H9 (cell line): ENCODE measurements at regions not wholly inside any gene's neighbourhood (a gene's known extent, or its start where the extent isn't known, plus 50 kb on each side); places are given as distances from the start of the nearest gene placed in this dataset.

Source experiments
- DNase-seq: peaks from one replicate; pipeline ENCODE4 v3.0.0-alpha.2; 2017
- H2AFZ ChIP-seq: one replicate; pipeline ENCODE4 v1.6.1; 2013; ENCODE audit warnings: mild to moderate bottlenecking, low read length, control low read depth, moderate library complexity
- H2AK5ac ChIP-seq: 2 replicates; pipeline ENCODE4 v1.6.1; 2013; ENCODE audit warnings: low read length, control low read depth, mixed read lengths; ENCODE audit not compliant: insufficient read length
- H2BK120ac ChIP-seq: one replicate; pipeline ENCODE4 v1.6.1; 2013; ENCODE audit warnings: low read depth, mild to moderate bottlenecking, low read length, control low read depth, inconsistent platforms; ENCODE audit not compliant: poor library complexity, severe bottlenecking
- H2BK12ac ChIP-seq: 2 replicates; pipeline ENCODE4 v1.6.1; 2013; ENCODE audit warnings: low read length, control low read depth, mixed read lengths, low read depth; ENCODE audit not compliant: insufficient read length
- H2BK15ac ChIP-seq: 2 replicates; pipeline ENCODE4 v1.6.1; 2013; ENCODE audit warnings: low read depth, low read length, control low read depth
- H2BK20ac ChIP-seq: one replicate; pipeline ENCODE4 v1.6.1; 2013; ENCODE audit warnings: low read depth, mild to moderate bottlenecking, low read length, control low read depth, inconsistent platforms; ENCODE audit not compliant: poor library complexity, severe bottlenecking
- H2BK5ac ChIP-seq: 2 replicates; pipeline ENCODE4 v1.6.1; 2013; ENCODE audit warnings: low read length, control low read depth, mixed read lengths; ENCODE audit not compliant: insufficient read length
- H3K14ac ChIP-seq: 2 replicates; pipeline ENCODE4 v1.6.1; 2013; ENCODE audit warnings: low read length, control low read depth; ENCODE audit not compliant: insufficient read depth
- H3K18ac ChIP-seq: 2 replicates; pipeline ENCODE4 v1.6.1; 2013; ENCODE audit warnings: low read depth, mild to moderate bottlenecking, mixed read lengths, low read length, control low read depth; ENCODE audit not compliant: insufficient read length
- H3K23ac ChIP-seq: 2 replicates; pipeline ENCODE4 v1.6.1; 2013; ENCODE audit warnings: low read length, control low read depth, mixed read lengths, low read depth; ENCODE audit not compliant: insufficient read length
- H3K23me2 ChIP-seq: 2 replicates; pipeline ENCODE4 v1.6.1; 2013; ENCODE audit warnings: low read depth, mild to moderate bottlenecking, mixed read lengths, low read length, control low read depth; ENCODE audit not compliant: insufficient read length, poor library complexity, severe bottlenecking
- H3K27ac ChIP-seq: 2 replicates; pipeline ENCODE4 v1.5.1; 2013; ENCODE audit warnings: low read length, control low read depth, mixed read lengths, low read depth; ENCODE audit not compliant: insufficient read length
- H3K27me3 ChIP-seq: 2 replicates; pipeline ENCODE4 v1.6.1; 2013; ENCODE audit warnings: low read length, control low read depth, inconsistent platforms; ENCODE audit not compliant: insufficient read depth
- H3K4ac ChIP-seq: 2 replicates; pipeline ENCODE4 v1.6.1; 2013; ENCODE audit warnings: low read depth, mild to moderate bottlenecking, control low read depth, inconsistent platforms, low read length, moderate library complexity
- H3K4me1 ChIP-seq: 2 replicates; pipeline ENCODE4 v1.6.1; 2013; ENCODE audit warnings: low read length, control low read depth, inconsistent platforms; ENCODE audit not compliant: insufficient read depth
- H3K4me2 ChIP-seq: 2 replicates; pipeline ENCODE4 v1.6.1; 2013; ENCODE audit warnings: low read length, control low read depth, mixed read lengths; ENCODE audit not compliant: insufficient read length, insufficient read depth
- H3K56ac ChIP-seq: 2 replicates; pipeline ENCODE4 v1.6.1; 2013; ENCODE audit warnings: low read depth, mild to moderate bottlenecking, mixed read lengths, low read length, control low read depth; ENCODE audit not compliant: insufficient read length
- H3K79me1 ChIP-seq: 2 replicates; pipeline ENCODE4 v1.6.1; 2013; ENCODE audit warnings: low read depth, mild to moderate bottlenecking, moderate library complexity, low read length, control low read depth, inconsistent platforms; ENCODE audit not compliant: insufficient read depth, poor library complexity, severe bottlenecking
- H3K79me2 ChIP-seq: 2 replicates; pipeline ENCODE4 v1.6.1; 2013; ENCODE audit warnings: low read length, control low read depth, inconsistent platforms; ENCODE audit not compliant: insufficient read depth
- H3K9ac ChIP-seq: 2 replicates; pipeline ENCODE4 v1.6.1; 2013; ENCODE audit warnings: low read length, control low read depth, mixed read lengths; ENCODE audit not compliant: insufficient read length; ENCODE audit errors: extremely low read depth
- H3K9me3 ChIP-seq: one replicate; pipeline ENCODE4 v1.6.1; 2013; ENCODE audit warnings: low read depth, low read length, inconsistent platforms; ENCODE audit not compliant: control insufficient read depth
- H3T11ph ChIP-seq: one replicate; pipeline ENCODE4 v1.6.1; 2013; ENCODE audit warnings: mild to moderate bottlenecking, low read length, control low read depth, inconsistent platforms
- H4K20me1 ChIP-seq: one replicate; pipeline ENCODE4 v1.6.1; 2013; ENCODE audit not compliant: control insufficient read depth, insufficient read length, insufficient read depth
- H4K5ac ChIP-seq: 2 replicates; pipeline ENCODE4 v1.6.1; 2013; ENCODE audit warnings: low read depth, mild to moderate bottlenecking, mixed read lengths, low read length, control low read depth; ENCODE audit not compliant: insufficient read length
- H4K8ac ChIP-seq: replicated peaks from 2 replicates; pipeline ENCODE4 v1.6.1; 2013; ENCODE audit warnings: low read length, control low read depth, mixed read lengths, low read depth; ENCODE audit not compliant: insufficient read length
- H4K91ac ChIP-seq: 2 replicates; pipeline ENCODE4 v1.6.1; 2013; ENCODE audit warnings: low read depth, mild to moderate bottlenecking, moderate library complexity, mixed read lengths, low read length, control low read depth; ENCODE audit not compliant: insufficient read length
- H3K27ac Mint-ChIP-seq, 3 experiments: 2 replicates in 2 of 3; 3 replicates in 1 of 3; pipeline ENCODE4 v1.8.0; 2020 to 2021; ENCODE audit warnings: mixed read lengths in 3 of 3, mild to moderate bottlenecking in 1 of 3, moderate library complexity in 1 of 3
- H3K27me3 Mint-ChIP-seq: 2 replicates; pipeline ENCODE4 v1.8.0; 2021; ENCODE audit warnings: low read depth, mild to moderate bottlenecking, moderate library complexity, mixed read lengths
- H3K36me3 Mint-ChIP-seq, 3 experiments: 2 replicates in 2 of 3; 3 replicates in 1 of 3; pipeline ENCODE4 v1.8.0; 2020 to 2021; ENCODE audit warnings: low read depth in 3 of 3, mixed read lengths in 3 of 3; ENCODE audit not compliant: insufficient read depth in 1 of 3
- H3K4me1 Mint-ChIP-seq, 2 experiments: 2 replicates each; pipeline ENCODE4 v1.8.0; 2020; ENCODE audit warnings: mixed read lengths in 2 of 2
- H3K4me3 Mint-ChIP-seq, 2 experiments: 2 replicates in 1 of 2; 3 replicates in 1 of 2; pipeline ENCODE4 v1.8.0; 2020 to 2021; ENCODE audit warnings: mild to moderate bottlenecking in 2 of 2, mixed read lengths in 2 of 2, moderate library complexity in 1 of 2
- H3K9me3 Mint-ChIP-seq, 2 experiments: 2 replicates in 1 of 2; 3 replicates in 1 of 2; pipeline ENCODE4 v1.8.0; 2020; ENCODE audit warnings: mild to moderate bottlenecking in 2 of 2, mixed read lengths in 2 of 2, moderate library complexity in 1 of 2
- CTCF ChIP-seq: fragments of 200-600 bp; sonication (generic); conservative IDR thresholded peaks from 3 replicates; pipeline ENCODE4 v1.8.0; 2021; ENCODE audit warnings: antibody characterized with exemption, mild to moderate bottlenecking
- WGBS: extraction: QIAGEN DNeasy Blood & Tissue Kit; methylation state at CpG from one replicate; pipeline ENCODE4 v1.1.7; 2013; ENCODE audit warnings: missing lambda C conversion rate, low lambda C conversion rate, mixed read lengths; ENCODE audit not compliant: insufficient read length; ENCODE audit errors: extremely low coverage; 5-methylcytosine and 5-hydroxymethylcytosine counted together

- Mint-ChIP-seq H3K36me3 (no peaks in the 10 kb centered on the region), H3K27ac (no peak overlapping the region), H3K27me3 (peaks cover 8% of the 10 kb centered on the region), H3K4me3 (no peak overlapping the region), H3K9me3 (no peaks in the 10 kb centered on the region), H3K4me1 (peaks cover 8 to 9% of the 10 kb centered on the region in 2 experiments)
- no peak overlapping the region for H4K91ac ChIP-seq
- H3K4me1 ChIP-seq = no peaks in the 10 kb centered on the region
- H3K56ac ChIP-seq = no peak overlapping the region
- no peak overlapping the region for H2AFZ ChIP-seq
- TF ChIP-seq CTCF = no peak
- H4K8ac ChIP-seq = no peak overlapping the region
- no peak overlapping the region for H3K4ac ChIP-seq
- no peak overlapping the region for H3K27ac ChIP-seq
- no peak overlapping the region for H3T11ph ChIP-seq
- no peak overlapping the region for H3K18ac ChIP-seq
- no peak overlapping the region for H3K9ac ChIP-seq
- H3K79me1 ChIP-seq = no peaks in the 10 kb centered on the region
- no peaks in the 10 kb centered on the region for H3K27me3 ChIP-seq
- no peak for DNase-seq
- no peak overlapping the region for H2BK20ac ChIP-seq
- no peak overlapping the region for H3K4me2 ChIP-seq
- no peak overlapping the region for H4K5ac ChIP-seq
- H2BK12ac ChIP-seq = no peak overlapping the region
- no CpG with 5 or more reads among the region's 1 CpG for WGBS
- H3K9me3 ChIP-seq = no peaks in the 10 kb centered on the region
- H2BK5ac ChIP-seq = no peak overlapping the region
- H3K14ac ChIP-seq = no peak overlapping the region
- H2BK120ac ChIP-seq = no peak overlapping the region
- H2AK5ac ChIP-seq = no peak overlapping the region
- no peaks in the 10 kb centered on the region for H3K23me2 ChIP-seq
- H4K20me1 ChIP-seq = no peaks in the 10 kb centered on the region
- H3K23ac ChIP-seq = no peak overlapping the region
- H3K79me2 ChIP-seq = no peaks in the 10 kb centered on the region
- no peak overlapping the region for H2BK15ac ChIP-seq
Observed at GRCh38 chr6:4395386-4395785, 260.0 kb upstream of the ECI2 start.
